ENCODE measurements at regions not wholly inside any gene's neighbourhood (a gene's known extent, or its start where the extent isn't known, plus 50 kb on each side); places are given as distances from the start of the nearest gene placed in this dataset.

DNA sequence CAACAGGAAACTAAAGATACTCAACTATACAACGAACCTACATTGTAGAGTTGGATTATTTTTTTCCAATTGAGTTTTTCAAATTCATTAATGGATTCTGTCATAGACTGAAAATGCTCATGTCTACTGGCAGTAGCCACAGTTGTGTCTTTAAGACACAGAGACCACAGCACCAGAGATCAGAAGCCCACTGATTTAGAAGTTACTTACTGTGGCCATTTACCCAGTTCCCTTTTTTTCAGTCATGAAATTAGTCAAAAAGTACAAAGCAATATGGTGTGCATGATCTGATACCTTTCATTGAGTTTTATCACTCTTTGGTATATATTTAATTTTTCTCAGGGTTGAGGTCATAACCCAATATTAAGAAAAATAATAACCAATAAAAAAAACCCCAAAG, 1640.2 kb upstream of the WWC1 start:
- TF ChIP-seq EZH2phosphoT487 (IDR thresholded peaks at IDR 0.05; ENCODE audit: insufficient read depth, low read depth) (no peak), EZH2 (IDR thresholded peaks at IDR 0.05; ENCODE audit: insufficient read depth, poor library complexity, severe bottlenecking) (no peak)
